ENCODE measurements at regions not wholly inside any gene's neighbourhood (a gene's known extent, or its start where the extent isn't known, plus 50 kb on each side); places are given as distances from the start of the nearest gene placed in this dataset.

DNA sequence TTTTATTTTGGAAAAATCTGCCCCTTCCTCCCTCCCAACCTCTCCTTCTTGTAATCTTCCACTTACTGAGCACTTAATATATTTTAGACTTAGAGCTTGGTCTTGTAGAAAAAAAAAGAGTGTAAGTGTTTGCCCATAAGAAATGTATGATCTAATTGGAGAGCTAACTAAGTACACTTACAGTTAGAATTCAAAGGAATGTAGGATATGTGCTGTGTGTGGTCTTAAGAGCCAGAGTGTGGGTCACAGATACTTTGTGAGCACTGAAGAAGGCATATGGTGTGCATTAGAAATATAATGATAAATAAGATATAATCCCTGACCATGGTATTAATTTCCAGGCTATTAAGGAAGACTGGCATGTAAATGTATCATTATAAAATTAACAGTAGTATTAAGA is 91.8 kb upstream of the ZNF521 start:
- DNase-seq (no peak), ATAC-seq (ENCODE audit: low read depth) (peak; percentile 62)
- Histone ChIP-seq H3K27me3 (ENCODE audit: control insufficient read depth, insufficient read depth, low read length) (no peaks in the 10 kb centered on the region), H3K4me2 (ENCODE audit: low read depth, low read length) (no peak overlapping the region), H4K8ac (ENCODE audit: low read depth in 2 of 2, low read length in 2 of 2) (no peak overlapping the region), H2AFZ (replicated peaks; ENCODE audit: low read length, poor library complexity) (no peak overlapping the region), H3K79me1 (ENCODE audit: low read depth in 1 of 2, low read length in 2 of 2) (no peaks in the 10 kb centered on the region), H2BK5ac (ENCODE audit: low read depth, low read length, poor library complexity, severe bottlenecking) (no peak overlapping the region), H4K91ac (ENCODE audit: insufficient read depth, low read depth, low read length) (no peak overlapping the region), H2BK20ac (ENCODE audit: low read depth, low read length) (no peak overlapping the region), H2AK9ac (replicated peaks; ENCODE audit: low read depth, low read length, poor library complexity) (no peak overlapping the region), H3K23ac (ENCODE audit: low read depth, low read length) (no peak overlapping the region), H3K9me3 (ENCODE audit: control insufficient read depth, insufficient read depth, low read length) (no peaks in the 10 kb centered on the region), H3K27ac (ENCODE audit: insufficient read depth, low read length) (no peak overlapping the region), H3K9ac (ENCODE audit: low read depth, low read length) (no peak overlapping the region), H2AK5ac (ENCODE audit: low read depth, low read length) (no peak overlapping the region), H4K5ac (ENCODE audit: low read depth, low read length) (no peak overlapping the region), H3K4ac (ENCODE audit: low read depth, low read length) (no peak overlapping the region), H3K14ac (replicated peaks; ENCODE audit: low read depth, low read length) (no peak overlapping the region), H3K56ac (ENCODE audit: extremely low read depth, insufficient read depth, low read length) (no peak overlapping the region), H3K4me3 (ENCODE audit: insufficient read depth, low read depth, low read length) (no peak overlapping the region), H3K4me1 (ENCODE audit: control insufficient read depth, insufficient read depth, low read length) (no peaks in the 10 kb centered on the region), H2BK15ac (ENCODE audit: low read depth, low read length) (no peak overlapping the region), H3K9me1 (ENCODE audit: insufficient read depth, low read length) (no peaks in the 10 kb centered on the region), H4K20me1 (ENCODE audit: insufficient read depth, low read length) (no peaks in the 10 kb centered on the region), H2BK120ac (ENCODE audit: low read depth, low read length) (no peak overlapping the region), H3K36me3 (ENCODE audit: control insufficient read depth, insufficient read depth, low read length) (no peaks in the 10 kb centered on the region), H3K18ac (ENCODE audit: low read depth, low read length) (no peak overlapping the region)
- dilution Hi-C loops (cut with HindIII; ENCODE audit: low sequenced_read_pairs, unreplicated experiment) (no loop called here), intact Hi-C loops (cut with micrococcal nuclease) (no loop called here), in situ Hi-C loops (cut with MboI; ENCODE audit: low sequenced_read_pairs) (no loop called here)
- POLR2A ChIA-PET (ENCODE audit: unreplicated experiment), result no interaction called here
- CTCF ChIA-PET, result interaction anchor here (0.6 to 1.5 kb wide), 3 partner anchors 10 to 1775 kb away, joined by 3 read pairs; no protein-coding TSS in a partner anchor
- BruUV-seq (replicated peaks), result no TSS peak
- TF ChIP-seq SMC3 (IDR thresholded peaks at IDR 0.05; ENCODE audit: low read depth, low read length), result no peak
- TF ChIP-seq RAD21 (IDR thresholded peaks at IDR 0.05; ENCODE audit: low read length), result no peak
- TF ChIP-seq, protein P1, sequence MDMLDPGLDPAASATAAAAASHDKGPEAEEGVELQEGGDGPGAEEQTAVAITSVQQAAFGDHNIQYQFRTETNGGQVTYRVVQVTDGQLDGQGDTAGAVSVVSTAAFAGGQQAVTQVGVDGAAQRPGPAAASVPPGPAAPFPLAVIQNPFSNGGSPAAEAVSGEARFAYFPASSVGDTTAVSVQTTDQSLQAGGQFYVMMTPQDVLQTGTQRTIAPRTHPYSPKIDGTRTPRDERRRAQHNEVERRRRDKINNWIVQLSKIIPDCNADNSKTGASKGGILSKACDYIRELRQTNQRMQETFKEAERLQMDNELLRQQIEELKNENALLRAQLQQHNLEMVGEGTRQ (IDR thresholded peaks at IDR 0.05; ENCODE audit: low read depth, low read length), result no peak
- no peak for TF ChIP-seq MAZ (IDR thresholded peaks at IDR 0.05; ENCODE audit: borderline replicate concordance, low read depth, low read length)
- no peak for TF ChIP-seq CHD1 (IDR thresholded peaks at IDR 0.05; ENCODE audit: low read depth, low read length)
- TF ChIP-seq FOS (IDR thresholded peaks at IDR 0.05; ENCODE audit: low read depth, low read length), result no peak
- TF ChIP-seq MXI1 (IDR thresholded peaks at IDR 0.05; ENCODE audit: borderline replicate concordance, low read depth, low read length), result no peak
- no peak for TF ChIP-seq RFX5 (IDR thresholded peaks at IDR 0.05; ENCODE audit: low read depth, low read length)
- no peak for TF ChIP-seq POLR2A (IDR thresholded peaks at IDR 0.05; ENCODE audit: low read depth, low read length)
- TF ChIP-seq BHLHE40 (IDR thresholded peaks at IDR 0.05; ENCODE audit: low read depth, low read length), result no peak
- TF ChIP-seq, protein P2, sequence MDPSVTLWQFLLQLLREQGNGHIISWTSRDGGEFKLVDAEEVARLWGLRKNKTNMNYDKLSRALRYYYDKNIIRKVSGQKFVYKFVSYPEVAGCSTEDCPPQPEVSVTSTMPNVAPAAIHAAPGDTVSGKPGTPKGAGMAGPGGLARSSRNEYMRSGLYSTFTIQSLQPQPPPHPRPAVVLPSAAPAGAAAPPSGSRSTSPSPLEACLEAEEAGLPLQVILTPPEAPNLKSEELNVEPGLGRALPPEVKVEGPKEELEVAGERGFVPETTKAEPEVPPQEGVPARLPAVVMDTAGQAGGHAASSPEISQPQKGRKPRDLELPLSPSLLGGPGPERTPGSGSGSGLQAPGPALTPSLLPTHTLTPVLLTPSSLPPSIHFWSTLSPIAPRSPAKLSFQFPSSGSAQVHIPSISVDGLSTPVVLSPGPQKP (IDR thresholded peaks at IDR 0.05; ENCODE audit: borderline replicate concordance, low read depth, low read length), result no peak
- no peak for TF ChIP-seq MAFK (IDR thresholded peaks at IDR 0.05; ENCODE audit: low read depth, low read length)
- TF ChIP-seq, protein P3, sequence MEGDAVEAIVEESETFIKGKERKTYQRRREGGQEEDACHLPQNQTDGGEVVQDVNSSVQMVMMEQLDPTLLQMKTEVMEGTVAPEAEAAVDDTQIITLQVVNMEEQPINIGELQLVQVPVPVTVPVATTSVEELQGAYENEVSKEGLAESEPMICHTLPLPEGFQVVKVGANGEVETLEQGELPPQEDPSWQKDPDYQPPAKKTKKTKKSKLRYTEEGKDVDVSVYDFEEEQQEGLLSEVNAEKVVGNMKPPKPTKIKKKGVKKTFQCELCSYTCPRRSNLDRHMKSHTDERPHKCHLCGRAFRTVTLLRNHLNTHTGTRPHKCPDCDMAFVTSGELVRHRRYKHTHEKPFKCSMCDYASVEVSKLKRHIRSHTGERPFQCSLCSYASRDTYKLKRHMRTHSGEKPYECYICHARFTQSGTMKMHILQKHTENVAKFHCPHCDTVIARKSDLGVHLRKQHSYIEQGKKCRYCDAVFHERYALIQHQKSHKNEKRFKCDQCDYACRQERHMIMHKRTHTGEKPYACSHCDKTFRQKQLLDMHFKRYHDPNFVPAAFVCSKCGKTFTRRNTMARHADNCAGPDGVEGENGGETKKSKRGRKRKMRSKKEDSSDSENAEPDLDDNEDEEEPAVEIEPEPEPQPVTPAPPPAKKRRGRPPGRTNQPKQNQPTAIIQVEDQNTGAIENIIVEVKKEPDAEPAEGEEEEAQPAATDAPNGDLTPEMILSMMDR (conservative IDR thresholded peaks at IDR 0.05; ENCODE audit: low read depth, low read length), result no peak
- TF ChIP-seq RCOR1 (IDR thresholded peaks at IDR 0.05; ENCODE audit: insufficient replicate concordance, low read length), result no peak
- no peak for TF ChIP-seq NFE2L2 (IDR thresholded peaks at IDR 0.05; ENCODE audit: low read depth, low read length)
- no peak for TF ChIP-seq CEBPB (IDR thresholded peaks at IDR 0.05; ENCODE audit: low read depth, low read length)

Measured in IMR-90 (cell line).